ENCODE measurements at regions not wholly inside any gene's neighbourhood (a gene's known extent, or its start where the extent isn't known, plus 50 kb on each side); places are given as distances from the start of the nearest gene placed in this dataset.
"Not testable (repeated sequence)": the region's sequence is repeated elsewhere in the genome, so short reads cannot be mapped to it uniquely, and the experiment has no call there.

DNA sequence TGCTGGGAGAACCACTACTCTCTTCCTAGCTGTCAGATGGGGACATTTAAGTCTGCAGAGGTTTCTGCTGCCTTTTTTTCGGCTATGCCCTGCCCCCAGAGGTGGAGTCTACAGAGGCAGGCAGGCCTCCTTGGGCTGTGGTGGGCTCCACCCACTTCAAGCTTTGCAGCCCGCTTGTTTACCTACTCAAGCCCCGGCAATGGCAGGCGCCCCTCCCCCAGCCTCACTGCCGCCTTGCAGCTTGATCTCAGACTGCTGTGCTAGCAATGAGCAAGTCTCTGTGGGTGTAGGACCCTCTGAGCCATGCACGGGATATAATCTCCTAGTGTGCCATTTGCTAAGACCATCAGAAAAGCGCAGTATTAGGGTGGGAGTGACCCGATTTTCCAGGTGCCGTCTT lies 195.2 kb upstream of the AFF2 start:
- TF ChIP-seq, protein P1, sequence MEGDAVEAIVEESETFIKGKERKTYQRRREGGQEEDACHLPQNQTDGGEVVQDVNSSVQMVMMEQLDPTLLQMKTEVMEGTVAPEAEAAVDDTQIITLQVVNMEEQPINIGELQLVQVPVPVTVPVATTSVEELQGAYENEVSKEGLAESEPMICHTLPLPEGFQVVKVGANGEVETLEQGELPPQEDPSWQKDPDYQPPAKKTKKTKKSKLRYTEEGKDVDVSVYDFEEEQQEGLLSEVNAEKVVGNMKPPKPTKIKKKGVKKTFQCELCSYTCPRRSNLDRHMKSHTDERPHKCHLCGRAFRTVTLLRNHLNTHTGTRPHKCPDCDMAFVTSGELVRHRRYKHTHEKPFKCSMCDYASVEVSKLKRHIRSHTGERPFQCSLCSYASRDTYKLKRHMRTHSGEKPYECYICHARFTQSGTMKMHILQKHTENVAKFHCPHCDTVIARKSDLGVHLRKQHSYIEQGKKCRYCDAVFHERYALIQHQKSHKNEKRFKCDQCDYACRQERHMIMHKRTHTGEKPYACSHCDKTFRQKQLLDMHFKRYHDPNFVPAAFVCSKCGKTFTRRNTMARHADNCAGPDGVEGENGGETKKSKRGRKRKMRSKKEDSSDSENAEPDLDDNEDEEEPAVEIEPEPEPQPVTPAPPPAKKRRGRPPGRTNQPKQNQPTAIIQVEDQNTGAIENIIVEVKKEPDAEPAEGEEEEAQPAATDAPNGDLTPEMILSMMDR (IDR thresholded peaks at IDR 0.05), result not testable (repeated sequence)
- not testable (repeated sequence) for TF ChIP-seq POLR2A (IDR thresholded peaks at IDR 0.05; ENCODE audit: low read depth); POLR2AphosphoS5 (IDR thresholded peaks at IDR 0.05)
